ENCODE measurements at regions not wholly inside any gene's neighbourhood (a gene's known extent, or its start where the extent isn't known, plus 50 kb on each side); places are given as distances from the start of the nearest gene placed in this dataset.

DNA sequence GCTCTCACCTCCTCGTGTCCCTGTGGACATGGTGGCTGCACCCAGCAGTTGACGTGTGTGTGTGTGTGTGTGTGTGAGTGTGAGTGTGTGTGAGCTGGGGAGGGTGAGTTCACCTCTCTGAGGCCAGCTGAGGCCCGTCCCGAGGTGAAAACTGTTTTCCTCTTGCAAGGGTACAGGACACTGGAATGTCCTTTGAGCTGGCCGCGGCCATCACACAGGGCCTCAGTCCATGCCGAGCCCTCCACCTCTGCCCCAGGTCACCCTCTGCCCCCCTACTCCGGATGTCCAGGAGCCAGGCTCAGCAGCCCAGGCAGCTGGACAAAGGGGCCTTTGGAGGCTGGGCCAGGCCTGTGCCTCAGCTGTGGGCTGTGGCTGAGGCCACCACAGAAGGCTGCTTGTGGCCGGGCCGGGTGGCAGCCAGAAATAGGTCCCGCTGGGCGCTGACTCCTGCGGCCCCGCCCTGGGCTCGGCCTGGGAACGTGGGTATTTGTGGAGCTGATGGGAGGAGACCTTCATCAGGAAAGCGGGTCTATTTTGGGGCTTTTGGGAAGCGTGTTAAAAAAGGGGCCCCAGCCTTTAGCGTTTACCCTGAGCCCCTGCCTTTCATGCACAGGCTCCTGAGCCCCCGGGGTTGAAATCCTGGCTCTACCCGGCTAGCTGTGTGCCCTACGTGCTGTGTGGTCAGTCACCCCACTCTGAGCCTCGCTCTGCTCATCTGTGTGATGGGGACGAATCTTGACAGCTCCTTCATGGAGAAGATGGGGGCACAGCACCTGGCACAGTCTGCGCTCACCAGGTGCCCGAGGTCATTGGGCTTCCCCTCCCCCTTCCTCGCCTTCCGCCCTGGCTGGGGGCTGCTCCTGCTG lies 75.1 kb upstream of the IER5L start:
- TF ChIP-seq, protein P1, sequence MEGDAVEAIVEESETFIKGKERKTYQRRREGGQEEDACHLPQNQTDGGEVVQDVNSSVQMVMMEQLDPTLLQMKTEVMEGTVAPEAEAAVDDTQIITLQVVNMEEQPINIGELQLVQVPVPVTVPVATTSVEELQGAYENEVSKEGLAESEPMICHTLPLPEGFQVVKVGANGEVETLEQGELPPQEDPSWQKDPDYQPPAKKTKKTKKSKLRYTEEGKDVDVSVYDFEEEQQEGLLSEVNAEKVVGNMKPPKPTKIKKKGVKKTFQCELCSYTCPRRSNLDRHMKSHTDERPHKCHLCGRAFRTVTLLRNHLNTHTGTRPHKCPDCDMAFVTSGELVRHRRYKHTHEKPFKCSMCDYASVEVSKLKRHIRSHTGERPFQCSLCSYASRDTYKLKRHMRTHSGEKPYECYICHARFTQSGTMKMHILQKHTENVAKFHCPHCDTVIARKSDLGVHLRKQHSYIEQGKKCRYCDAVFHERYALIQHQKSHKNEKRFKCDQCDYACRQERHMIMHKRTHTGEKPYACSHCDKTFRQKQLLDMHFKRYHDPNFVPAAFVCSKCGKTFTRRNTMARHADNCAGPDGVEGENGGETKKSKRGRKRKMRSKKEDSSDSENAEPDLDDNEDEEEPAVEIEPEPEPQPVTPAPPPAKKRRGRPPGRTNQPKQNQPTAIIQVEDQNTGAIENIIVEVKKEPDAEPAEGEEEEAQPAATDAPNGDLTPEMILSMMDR (IDR thresholded peaks at IDR 0.05 in 4 of 5, conservative IDR thresholded peaks at IDR 0.05 in 1 of 5): no peak
- no peak for TF ChIP-seq POLR2A (IDR thresholded peaks at IDR 0.05)
